ACC112 (cell line): ENCODE measurements at regions not wholly inside any gene's neighbourhood (a gene's known extent, or its start where the extent isn't known, plus 50 kb on each side); places are given as distances from the start of the nearest gene placed in this dataset.

Experiments used
- H2AFZ ChIP-seq: fragments of 200-600 bp; sonication (generic); one replicate; pipeline ENCODE4 v1.6.0; 2017; ENCODE audit warnings: antibody characterized with exemption, low read length; ENCODE audit not compliant: unreplicated experiment
- H3K27ac ChIP-seq: fragments of 200-600 bp; sonication (generic); 2 replicates; pipeline ENCODE4 v1.5.1; 2014; ENCODE audit warnings: low read depth, mild to moderate bottlenecking, antibody characterized with exemption, low read length, moderate library complexity
- H3K27me3 ChIP-seq: fragments of 200-600 bp; sonication (generic); 2 replicates; pipeline ENCODE4 v1.6.1; 2014; ENCODE audit warnings: mild to moderate bottlenecking, antibody characterized with exemption, low read length, moderate library complexity, mixed read lengths; ENCODE audit not compliant: insufficient read depth
- H3K36me3 ChIP-seq: fragments of 200-600 bp; sonication (generic); 2 replicates; pipeline ENCODE4 v1.6.1; 2016; ENCODE audit warnings: mild to moderate bottlenecking, antibody characterized with exemption, low read length, moderate library complexity, mixed read lengths; ENCODE audit not compliant: insufficient read depth
- H3K4me1 ChIP-seq: fragments of 200-600 bp; sonication (generic); one replicate; pipeline ENCODE4 v1.6.1; 2016; ENCODE audit warnings: low read length, mixed read lengths; ENCODE audit not compliant: insufficient read depth, unreplicated experiment, control insufficient read depth
- H3K4me3 ChIP-seq: fragments of 200-600 bp; sonication (generic); 2 replicates; pipeline ENCODE4 v1.5.1; 2014; ENCODE audit warnings: mild to moderate bottlenecking, low read depth, low read length
- H3K79me2 ChIP-seq: fragments of 200-600 bp; sonication (generic); one replicate; pipeline ENCODE4 v1.6.0; 2016; ENCODE audit warnings: low read length; ENCODE audit not compliant: control insufficient read depth, unreplicated experiment, insufficient read depth

DNA sequence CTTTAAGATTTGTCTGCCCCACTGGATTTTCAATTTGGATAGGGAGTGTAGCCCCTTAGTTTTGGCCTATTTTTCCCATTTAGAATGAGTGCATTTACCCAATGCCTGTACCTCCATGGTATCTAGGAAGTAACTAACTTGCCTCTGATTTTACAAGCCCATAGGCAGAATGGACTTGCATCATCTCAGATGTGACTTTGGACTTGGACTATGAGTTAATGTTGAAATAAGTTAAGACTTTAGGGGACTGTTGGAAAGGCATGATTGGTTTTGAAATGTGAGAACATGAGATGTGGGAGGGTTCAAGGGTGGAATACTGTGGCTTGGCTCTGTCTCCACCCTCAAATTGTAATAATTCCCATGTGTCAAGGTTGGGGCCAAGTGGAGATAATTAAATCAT lies 2480.2 kb downstream of the PCDH7 start:
- Histone ChIP-seq H3K27ac (no peak overlapping the region), H3K36me3 (no peaks in the 10 kb centered on the region), H2AFZ (no peak overlapping the region), H3K4me1 (no peaks in the 10 kb centered on the region), H3K79me2 (no peaks in the 10 kb centered on the region), H3K27me3 (no peaks in the 10 kb centered on the region), H3K4me3 (no peak overlapping the region)

GRCh38 chr4:33218238-33218637 lies 2498.1 kb downstream of the PCDH7 start:
- Histone ChIP-seq H3K4me1 (no peaks in the 10 kb centered on the region), H3K27ac (no peak overlapping the region), H3K79me2 (no peaks in the 10 kb centered on the region), H2AFZ (no peak overlapping the region), H3K36me3 (no peaks in the 10 kb centered on the region), H3K4me3 (no peak overlapping the region), H3K27me3 (no peaks in the 10 kb centered on the region)

DNA sequence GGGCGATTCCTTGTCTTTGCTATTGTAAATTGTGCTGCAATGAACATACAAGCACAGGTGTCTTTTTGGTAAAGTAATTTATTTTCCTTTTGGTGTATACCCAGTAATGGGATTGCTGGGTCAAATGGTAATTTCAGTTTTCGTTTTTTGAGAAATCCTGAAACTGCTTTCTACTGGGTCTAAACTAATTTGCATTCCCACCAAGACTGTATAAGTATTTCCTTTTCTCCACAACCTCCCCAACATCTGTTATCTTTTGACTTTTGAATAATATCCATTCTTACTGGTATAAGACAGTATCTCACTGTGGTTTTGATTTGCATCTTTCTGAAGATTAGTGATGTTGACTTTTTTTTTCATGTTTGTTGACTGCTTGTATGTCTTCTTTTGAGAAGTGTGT lies 2506.0 kb downstream of the PCDH7 start:
- no peak overlapping the region for H3K27ac ChIP-seq
- no peaks in the 10 kb centered on the region for H3K4me1 ChIP-seq
- no peak overlapping the region for H2AFZ ChIP-seq
- H3K4me3 ChIP-seq, result no peak overlapping the region
- no peaks in the 10 kb centered on the region for H3K27me3 ChIP-seq
- H3K79me2 ChIP-seq, result no peaks in the 10 kb centered on the region
- H3K36me3 ChIP-seq, result no peaks in the 10 kb centered on the region

DNA sequence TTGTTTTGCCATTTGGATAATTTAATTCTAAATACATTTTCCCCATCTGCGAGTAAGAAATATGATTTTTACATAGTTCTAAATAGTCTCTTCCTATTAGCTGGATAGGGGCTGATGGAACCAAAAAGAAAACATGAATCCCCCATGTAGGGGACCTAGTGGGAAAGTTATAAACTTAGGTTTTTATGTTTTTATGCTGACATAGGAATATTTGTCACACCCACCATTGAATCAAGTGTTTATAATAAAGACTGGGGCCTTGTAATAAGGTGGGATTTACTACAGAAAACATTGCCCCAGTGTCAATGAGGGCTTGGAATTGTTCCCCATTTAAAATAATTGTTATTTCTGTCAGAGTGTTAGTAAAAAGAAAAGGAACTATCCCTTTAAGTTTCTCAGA lies 2506.6 kb downstream of the PCDH7 start:
- no peak overlapping the region for H2AFZ ChIP-seq
- no peaks in the 10 kb centered on the region for H3K79me2 ChIP-seq
- no peak overlapping the region for H3K27ac ChIP-seq
- H3K36me3 ChIP-seq, result no peaks in the 10 kb centered on the region
- H3K4me1 ChIP-seq, result no peaks in the 10 kb centered on the region
- no peak overlapping the region for H3K4me3 ChIP-seq
- H3K27me3 ChIP-seq, result no peaks in the 10 kb centered on the region

DNA sequence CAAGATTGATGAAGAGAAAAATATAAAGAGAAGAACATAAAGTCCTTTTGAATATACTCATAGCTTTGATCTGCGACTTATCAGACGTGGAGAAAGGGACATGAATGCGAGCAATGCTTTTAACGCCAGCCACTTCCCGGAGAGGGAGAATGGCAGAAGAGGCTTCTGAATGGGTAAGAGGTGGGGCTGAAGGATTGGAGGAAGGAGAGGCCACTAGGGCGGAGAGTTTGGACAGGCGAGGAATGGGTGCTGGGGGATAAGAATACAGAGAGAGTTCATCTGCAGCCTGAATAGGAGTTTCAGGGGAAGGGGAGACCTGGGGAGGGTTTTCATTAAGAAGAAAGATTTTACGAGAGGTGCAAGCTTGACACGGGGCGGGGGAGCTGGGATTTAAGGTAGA lies 2534.9 kb downstream of the PCDH7 start:
- H3K4me1 ChIP-seq, result no peaks in the 10 kb centered on the region
- H3K4me3 ChIP-seq, result no peak overlapping the region
- no peaks in the 10 kb centered on the region for H3K27me3 ChIP-seq

DNA sequence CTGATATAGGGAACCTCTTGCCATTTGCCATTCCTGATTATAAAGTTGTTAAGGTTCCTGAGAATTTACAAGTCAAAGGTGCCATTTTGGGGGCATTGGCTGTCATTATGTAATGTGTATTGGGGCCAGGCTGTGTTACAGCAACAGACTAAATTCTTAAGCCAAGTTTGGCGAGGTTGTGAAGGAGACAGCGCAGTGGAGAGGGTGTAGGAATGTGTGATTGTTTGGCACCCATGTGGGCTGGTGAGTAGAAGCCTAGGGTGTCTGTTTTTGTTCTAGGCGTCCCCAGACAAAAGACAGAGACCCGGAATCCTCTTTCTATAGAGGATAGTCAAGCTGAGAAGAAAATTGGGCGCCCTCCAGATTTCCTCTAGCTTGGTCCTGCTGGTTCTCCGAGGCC lies 2535.3 kb downstream of the PCDH7 start:
- no peaks in the 10 kb centered on the region for H3K27me3 ChIP-seq
- no peak overlapping the region for H3K4me3 ChIP-seq
- H2AFZ ChIP-seq, result no peak overlapping the region

More for the DNA sequence above, 2534.9 kb downstream of the PCDH7 start:
- no peak overlapping the region for H3K27ac ChIP-seq
- no peak overlapping the region for H2AFZ ChIP-seq
- no peaks in the 10 kb centered on the region for H3K79me2 ChIP-seq
- H3K36me3 ChIP-seq, result no peaks in the 10 kb centered on the region

DNA sequence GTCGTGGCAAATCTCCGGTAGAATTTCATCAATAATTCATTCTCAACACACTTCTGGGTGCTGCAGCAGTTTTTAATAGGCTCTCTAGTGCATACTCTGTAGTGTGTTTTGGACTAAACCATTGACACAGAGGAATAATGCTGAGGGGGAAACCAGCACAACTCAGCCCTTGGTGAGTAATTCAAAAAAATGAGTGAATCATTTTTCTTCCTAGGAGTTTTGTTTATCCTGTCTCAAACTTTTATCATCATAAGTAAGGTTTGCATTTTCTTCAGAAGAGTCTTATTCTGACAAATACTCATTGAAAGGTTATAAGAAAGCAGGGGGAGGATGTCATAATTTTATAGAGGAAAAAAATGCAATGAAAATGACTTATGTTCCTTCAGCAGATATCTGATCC lies 2542.7 kb downstream of the PCDH7 start:
- Histone ChIP-seq H3K4me3 (no peak overlapping the region), H3K4me1 (no peaks in the 10 kb centered on the region), H3K27ac (no peak overlapping the region), H3K36me3 (no peaks in the 10 kb centered on the region), H3K79me2 (no peaks in the 10 kb centered on the region), H3K27me3 (no peaks in the 10 kb centered on the region), H2AFZ (no peak overlapping the region)

More for the DNA sequence above, 2535.3 kb downstream of the PCDH7 start:
- Histone ChIP-seq H3K36me3 (no peaks in the 10 kb centered on the region), H3K79me2 (no peaks in the 10 kb centered on the region), H3K4me1 (no peaks in the 10 kb centered on the region), H3K27ac (no peak overlapping the region)

- no peaks in the 10 kb centered on the region for H3K79me2 ChIP-seq
- H3K27me3 ChIP-seq, result no peaks in the 10 kb centered on the region
- H3K4me1 ChIP-seq, result no peaks in the 10 kb centered on the region
- no peaks in the 10 kb centered on the region for H3K36me3 ChIP-seq
- H3K4me3 ChIP-seq, result 0 out of 2 replicates have a peak overlapping the region, but pooled peaks have one; percentile 12
- no peak overlapping the region for H3K27ac ChIP-seq
- no peak overlapping the region for H2AFZ ChIP-seq
Measured at GRCh38 chr4:33268776-33269175, 2548.6 kb downstream of the PCDH7 start.

- H3K79me2 ChIP-seq, result no peaks in the 10 kb centered on the region
- no peak overlapping the region for H3K27ac ChIP-seq
- no peaks in the 10 kb centered on the region for H3K27me3 ChIP-seq
- no peak overlapping the region for H2AFZ ChIP-seq
- H3K36me3 ChIP-seq, result no peaks in the 10 kb centered on the region
- no peaks in the 10 kb centered on the region for H3K4me1 ChIP-seq
- H3K4me3 ChIP-seq, result no peak overlapping the region
Measured at GRCh38 chr4:33270403-33270802, 2550.2 kb downstream of the PCDH7 start.

- Histone ChIP-seq H3K4me3 (no peak overlapping the region), H3K79me2 (no peaks in the 10 kb centered on the region), H3K27ac (no peak overlapping the region), H2AFZ (no peak overlapping the region), H3K36me3 (no peaks in the 10 kb centered on the region), H3K27me3 (no peaks in the 10 kb centered on the region), H3K4me1 (no peaks in the 10 kb centered on the region)
Measured at GRCh38 chr4:33272722-33273121, 2552.6 kb downstream of the PCDH7 start.

- Histone ChIP-seq H3K4me3 (no peak overlapping the region), H3K27me3 (no peaks in the 10 kb centered on the region), H3K79me2 (no peaks in the 10 kb centered on the region), H3K36me3 (no peaks in the 10 kb centered on the region), H2AFZ (no peak overlapping the region), H3K4me1 (no peaks in the 10 kb centered on the region), H3K27ac (no peak overlapping the region)
Measured at GRCh38 chr4:33283818-33284217, 2563.6 kb downstream of the PCDH7 start.
